Lung (tissue), 11 donors: ENCODE measurements at regions not wholly inside any gene's neighbourhood (a gene's known extent, or its start where the extent isn't known, plus 50 kb on each side); places are given as distances from the start of the nearest gene placed in this dataset.

ENCODE experiments used
- ATAC-seq: fragments of 200-7000 bp; cut with Tn5 transposase; one replicate; pipeline ENCODE4 v1.9.1; 2020; ENCODE audit warnings: moderate number of reproducible peaks; ENCODE audit not compliant: insufficient read depth, low FRiP score
- DNase-seq, 3 donors: peaks; one replicate each; pipeline ENCODE4 v3.0.0-alpha.2; 2013 to 2017
- H3K27ac ChIP-seq, 2 donors: one replicate each; pipeline ENCODE4 v1.5.1; 2013; ENCODE audit warnings: mild to moderate bottlenecking in 2 of 2, moderate library complexity in 2 of 2, control low read depth in 1 of 2, inconsistent platforms in 1 of 2, low read depth in 1 of 2, low read length in 1 of 2
- H3K27me3 ChIP-seq, 3 donors: one replicate each; pipeline ENCODE4 v1.5.1; 2013; ENCODE audit warnings: low read length in 2 of 3; ENCODE audit not compliant: control insufficient read depth in 3 of 3, insufficient read depth in 3 of 3
- H3K36me3 ChIP-seq, 4 donors: one replicate each; pipeline ENCODE4 v1.5.1; 2013; ENCODE audit warnings: low read length in 4 of 4, mild to moderate bottlenecking in 1 of 4, moderate library complexity in 1 of 4; ENCODE audit not compliant: control insufficient read depth in 4 of 4, insufficient read depth in 4 of 4
- H3K4me1 ChIP-seq, 5 donors: one replicate each; pipeline ENCODE4 v1.5.1; 2013; ENCODE audit warnings: low read length in 5 of 5, mild to moderate bottlenecking in 2 of 5, moderate library complexity in 1 of 5; ENCODE audit not compliant: control insufficient read depth in 5 of 5, insufficient read depth in 5 of 5
- H3K4me3 ChIP-seq: one replicate; pipeline ENCODE4 v1.5.1; 2013; ENCODE audit warnings: mild to moderate bottlenecking, control low read depth, moderate library complexity
- H3K9ac ChIP-seq, 2 donors: one replicate each; pipeline ENCODE4 v1.5.1; 2013; ENCODE audit warnings: low read length in 2 of 2, control low read depth in 1 of 2; ENCODE audit not compliant: insufficient read depth in 1 of 2
- H3K9me3 ChIP-seq, 4 donors: one replicate each; pipeline ENCODE4 v1.5.1; 2013; ENCODE audit warnings: low read length in 3 of 4, mild to moderate bottlenecking in 1 of 4, moderate library complexity in 1 of 4; ENCODE audit not compliant: control insufficient read depth in 4 of 4, insufficient read depth in 3 of 4
- CTCF ChIP-seq: IDR thresholded peaks from 2 replicates; pipeline ENCODE4 v1.5.1; 2012; ENCODE audit warnings: mild to moderate bottlenecking; ENCODE audit errors: control extremely low read depth, extremely low read depth
- WGBS, 2 donors: extraction: QIAGEN DNeasy Blood & Tissue Kit; methylation state at CpG; one replicate each; pipeline ENCODE4 v1.1.7; 2013; 5-methylcytosine and 5-hydroxymethylcytosine counted together
- donor health status: control.
- donor health status: control.
- donor health status: Bipolar disorder and iron deficiency.
- donor health status: healthy.
- donor health status: DM: yes; HTN: yes; CAD: no.

- H3K36me3 ChIP-seq, result no peaks in the 10 kb centered on the region
- H3K4me3 ChIP-seq, result no peak overlapping the region
- no peaks in the 10 kb centered on the region for H3K9me3 ChIP-seq
- no peak overlapping the region for H3K27ac ChIP-seq
- WGBS, 2 donors, result 67 to 76% methylated on average over 17 of the region's 17 CpGs
- no peak for TF ChIP-seq CTCF
- no peak overlapping the region for H3K9ac ChIP-seq
- ATAC-seq (no peak), DNase-seq (no peak)
- no peaks in the 10 kb centered on the region for H3K27me3 ChIP-seq
- peaks cover 0 to 21% (median 6%) of the 10 kb centered on the region in 5 donors for H3K4me1 ChIP-seq
Observed at GRCh38 chr18:78246588-78246987, 733.0 kb upstream of the SALL3 start.

GRCh38 chr18:78247615-78248289 is 731.9 kb upstream of the SALL3 start:
- WGBS, 2 donors, result 84 to 85% methylated on average over 14 of the region's 14 CpGs
- H3K4me3 ChIP-seq, result no peak overlapping the region
- no peaks in the 10 kb centered on the region for H3K36me3 ChIP-seq
- no peak for TF ChIP-seq CTCF
- H3K27me3 ChIP-seq, result no peaks in the 10 kb centered on the region
- no peak overlapping the region for H3K9ac ChIP-seq
- H3K4me1 ChIP-seq, result peaks cover 0 to 12% (median 3%) of the 10 kb centered on the region in 5 donors
- H3K9me3 ChIP-seq, result no peaks in the 10 kb centered on the region
- no peak for ATAC-seq
- H3K27ac ChIP-seq, result no peak overlapping the region
- DNase-seq, result no peak

- no peak for ATAC-seq
- Histone ChIP-seq H3K36me3 (no peaks in the 10 kb centered on the region), H3K27me3 (no peaks in the 10 kb centered on the region), H3K4me3 (no peak overlapping the region), H3K9ac (no peak overlapping the region), H3K27ac (no peak overlapping the region), H3K9me3 (peaks cover 0 to 3% (median 0%) of the 10 kb centered on the region in 4 donors), H3K4me1 (no peaks in the 10 kb centered on the region)
- WGBS, 2 donors, result 93 to 95% methylated on average over 10 of the region's 10 CpGs
- no peak for DNase-seq
- TF ChIP-seq CTCF, result no peak
Observed at GRCh38 chr18:78255013-78255412, 724.6 kb upstream of the SALL3 start.
